DMS153 (cell line): ENCODE measurements at regions not wholly inside any gene's neighbourhood (a gene's known extent, or its start where the extent isn't known, plus 50 kb on each side); places are given as distances from the start of the nearest gene placed in this dataset.
A peak's percentile ranks its signal among the peaks of the same experiment; 100 is the strongest.

ENCODE experiments used
- DNase-seq: peaks from one replicate; lab custom pipeline; 2025; lab: John Stamatoyannopoulos, UW

- no peak for DNase-seq
These were observed 451.0 kb upstream of the MARCKS start for GRCh38 chr6:113406048-113406695.

- DNase-seq: peak; percentile 40
These were observed 446.1 kb upstream of the MARCKS start for GRCh38 chr6:113411011-113411410.

- no peak for DNase-seq
These were observed 444.4 kb upstream of the MARCKS start for GRCh38 chr6:113412589-113413357.

- DNase-seq: peak; percentile 42
These were observed 442.6 kb upstream of the MARCKS start for GRCh38 chr6:113414511-113414910.

- DNase-seq: no peak
These were observed 441.0 kb upstream of the MARCKS start for GRCh38 chr6:113416170-113416569.

GRCh38 chr6:113420290-113420689 lies 436.9 kb upstream of the MARCKS start:
- no peak for DNase-seq

GRCh38 chr6:113421997-113422396 lies 435.1 kb upstream of the MARCKS start:
- DNase-seq: no peak

- no peak for DNase-seq
These were observed 433.2 kb upstream of the MARCKS start for GRCh38 chr6:113423956-113424355.

GRCh38 chr6:113425977-113426660 lies 431.0 kb upstream of the MARCKS start:
- DNase-seq: no peak

- no peak for DNase-seq
These were observed 429.5 kb upstream of the MARCKS start for GRCh38 chr6:113427617-113428016.

GRCh38 chr6:113428702-113429101 lies 428.4 kb upstream of the MARCKS start:
- DNase-seq: no peak

- DNase-seq: no peak
These were observed 424.4 kb upstream of the MARCKS start for GRCh38 chr6:113432521-113433334.

GRCh38 chr6:113433335-113433991 lies 423.7 kb upstream of the MARCKS start:
- no peak for DNase-seq

GRCh38 chr6:113434641-113435040 lies 422.5 kb upstream of the MARCKS start:
- DNase-seq: no peak

GRCh38 chr6:113437566-113437965 lies 419.6 kb upstream of the MARCKS start:
- no peak for DNase-seq

GRCh38 chr6:113439866-113440265 lies 417.3 kb upstream of the MARCKS start:
- DNase-seq: no peak

GRCh38 chr6:113442040-113442439 lies 415.1 kb upstream of the MARCKS start:
- DNase-seq: peak; percentile 85

GRCh38 chr6:113445201-113445600 lies 411.9 kb upstream of the MARCKS start:
- DNase-seq: no peak

GRCh38 chr6:113447088-113447831 lies 409.9 kb upstream of the MARCKS start:
- DNase-seq: no peak

GRCh38 chr6:113449051-113449450 lies 408.1 kb upstream of the MARCKS start:
- DNase-seq: no peak

- DNase-seq: no peak
These were observed 407.1 kb upstream of the MARCKS start for GRCh38 chr6:113450061-113450465.
